ELF-1 (cell line): ENCODE measurements at regions not wholly inside any gene's neighbourhood (a gene's known extent, or its start where the extent isn't known, plus 50 kb on each side); places are given as distances from the start of the nearest gene placed in this dataset.
"Not testable (repeated sequence)": the region's sequence is repeated elsewhere in the genome, so short reads cannot be mapped to it uniquely, and the experiment has no call there.

Experiments used
- DNase-seq: peaks from one replicate; pipeline ENCODE4 v3.0.0-alpha.2; 2016; ENCODE audit warnings: low read depth, low spot score

- no peak for DNase-seq
These were observed 147.4 kb downstream of the ABHD5 start for GRCh38 chr3:43838009-43838758.

- DNase-seq = no peak
These were observed 148.1 kb downstream of the ABHD5 start for GRCh38 chr3:43838877-43839276.

GRCh38 chr3:43843386-43843785 is 152.6 kb downstream of the ABHD5 start:
- DNase-seq = no peak

GRCh38 chr3:43844757-43845156 is 154.0 kb downstream of the ABHD5 start:
- no peak for DNase-seq

- DNase-seq = not testable (repeated sequence)
These were observed 154.8 kb downstream of the ABHD5 start for GRCh38 chr3:43845553-43845952.

GRCh38 chr3:43852066-43852465 is 161.3 kb downstream of the ABHD5 start:
- no peak for DNase-seq

- no peak for DNase-seq
These were observed 163.5 kb downstream of the ABHD5 start for GRCh38 chr3:43854283-43854682.

- DNase-seq = peak; percentile 34
These were observed 164.2 kb downstream of the ABHD5 start for GRCh38 chr3:43854916-43855315.

- DNase-seq = peak; percentile 75
These were observed 165.0 kb downstream of the ABHD5 start for GRCh38 chr3:43855674-43856299.

- no peak for DNase-seq
These were observed 165.6 kb downstream of the ABHD5 start for GRCh38 chr3:43856351-43856750.

- no peak for DNase-seq
These were observed 166.0 kb downstream of the ABHD5 start for GRCh38 chr3:43856761-43857160.

- no peak for DNase-seq
These were observed 166.9 kb downstream of the ABHD5 start for GRCh38 chr3:43857361-43858293.

GRCh38 chr3:43858294-43858701 is 167.6 kb downstream of the ABHD5 start:
- DNase-seq = no peak

GRCh38 chr3:43859766-43860165 is 169.0 kb downstream of the ABHD5 start:
- no peak for DNase-seq

- DNase-seq = no peak
These were observed 170.9 kb downstream of the ABHD5 start for GRCh38 chr3:43861635-43862034.

GRCh38 chr3:43862470-43862869 is 171.7 kb downstream of the ABHD5 start:
- DNase-seq = no peak

GRCh38 chr3:43862992-43863805 is 172.5 kb downstream of the ABHD5 start:
- DNase-seq = no peak

- DNase-seq = no peak
These were observed 173.5 kb downstream of the ABHD5 start for GRCh38 chr3:43863966-43864933.

GRCh38 chr3:43865351-43865750 is 174.6 kb downstream of the ABHD5 start:
- DNase-seq = no peak

GRCh38 chr3:43865887-43866528 is 175.3 kb downstream of the ABHD5 start:
- no peak for DNase-seq
